GM20000 (cell line): ENCODE measurements at regions not wholly inside any gene's neighbourhood (a gene's known extent, or its start where the extent isn't known, plus 50 kb on each side); places are given as distances from the start of the nearest gene placed in this dataset.

Experiments
- DNase-seq: peaks from one replicate; pipeline ENCODE4 v3.0.0; 2012; ENCODE audit warnings: low spot score
- CTCF ChIP-seq: IDR thresholded peaks from 2 replicates; pipeline ENCODE4 v1.5.1; 2012; ENCODE audit warnings: mild to moderate bottlenecking, control low read depth; ENCODE audit errors: extremely low read depth, missing control alignments

DNA sequence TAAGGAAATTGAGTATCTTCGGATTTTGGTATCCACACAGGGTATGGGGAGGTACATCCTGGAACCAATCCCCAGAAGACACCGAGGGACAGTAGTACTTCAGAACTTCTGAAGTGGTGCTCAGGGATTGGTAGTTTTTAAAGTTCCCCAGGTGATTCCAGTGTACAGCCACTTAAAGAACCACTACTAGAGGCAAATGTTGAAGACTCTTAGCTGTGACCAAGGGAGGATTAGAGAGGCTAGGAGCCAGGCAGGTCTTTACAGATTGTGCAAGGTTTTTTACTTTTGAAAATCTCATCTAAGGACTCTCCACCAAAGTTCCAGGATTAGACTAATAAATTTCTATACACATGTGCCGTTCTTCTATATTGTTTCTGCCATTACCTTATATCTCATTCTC, 52.9 kb upstream of the GLS start:
- TF ChIP-seq CTCF: no peak
- DNase-seq: no peak

DNA sequence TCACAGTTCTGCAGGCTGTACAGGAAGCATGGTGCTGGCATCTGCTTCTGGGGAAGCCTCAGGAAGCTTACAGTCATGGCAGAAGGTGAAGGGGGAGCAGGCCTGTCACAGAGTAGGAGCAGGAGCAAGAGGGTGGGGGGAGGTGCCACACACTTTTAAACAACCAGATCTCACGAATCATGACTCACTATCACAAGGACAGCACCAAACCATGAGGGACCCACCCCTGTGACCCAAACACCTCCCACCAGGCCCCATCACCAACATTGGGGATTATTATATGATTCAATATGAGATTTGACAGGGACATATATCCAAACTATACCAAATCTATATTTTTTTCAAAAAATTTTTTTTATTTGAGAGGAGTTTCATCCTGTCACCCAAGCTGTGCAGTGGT, 51.0 kb upstream of the GLS start:
- DNase-seq: no peak
- TF ChIP-seq CTCF: no peak
